Glutamatergic neuron (in vitro differentiated cells): ENCODE measurements at regions not wholly inside any gene's neighbourhood (a gene's known extent, or its start where the extent isn't known, plus 50 kb on each side); places are given as distances from the start of the nearest gene placed in this dataset.

ENCODE experiments used
- DNase-seq: peaks from one replicate; pipeline ENCODE4 v3.0.0; 2022
- H3K27ac Mint-ChIP-seq: one replicate; pipeline ENCODE4 v1.8.0; 2020; ENCODE audit warnings: mild to moderate bottlenecking, mixed read lengths, inconsistent platforms; ENCODE audit not compliant: unreplicated experiment
- H3K27me3 Mint-ChIP-seq: one replicate; pipeline ENCODE4 v1.8.0; 2020; ENCODE audit warnings: mild to moderate bottlenecking, moderate library complexity, mixed read lengths, inconsistent platforms; ENCODE audit not compliant: unreplicated experiment
- H3K36me3 Mint-ChIP-seq: one replicate; pipeline ENCODE4 v1.8.0; 2020; ENCODE audit warnings: mild to moderate bottlenecking, mixed read lengths, inconsistent platforms; ENCODE audit not compliant: unreplicated experiment
- H3K4me1 Mint-ChIP-seq: one replicate; pipeline ENCODE4 v1.8.0; 2020; ENCODE audit warnings: mild to moderate bottlenecking, low read depth, mixed read lengths, inconsistent platforms; ENCODE audit not compliant: unreplicated experiment
- H3K4me3 Mint-ChIP-seq: one replicate; pipeline ENCODE4 v1.8.0; 2020; ENCODE audit warnings: mild to moderate bottlenecking, mixed read lengths, inconsistent platforms; ENCODE audit not compliant: unreplicated experiment
- H3K9me3 Mint-ChIP-seq: one replicate; pipeline ENCODE4 v1.8.0; 2020; ENCODE audit warnings: mild to moderate bottlenecking, moderate library complexity, mixed read lengths, inconsistent platforms; ENCODE audit not compliant: unreplicated experiment
- CTCF ChIP-seq: fragments of 200-600 bp; sonication (generic); IDR thresholded peaks from one replicate; pipeline ENCODE4 v1.5.0; 2021; ENCODE audit not compliant: partially characterized antibody, unreplicated experiment

GRCh38 chr16:73317321-73317857 is 269.5 kb upstream of the ZFHX3 start:
- Mint-ChIP-seq H3K4me1 (peaks cover 8% of the 10 kb centered on the region), H3K36me3 (peaks cover 5% of the 10 kb centered on the region), H3K27ac (no peak overlapping the region), H3K9me3 (no peaks in the 10 kb centered on the region), H3K27me3 (no peaks in the 10 kb centered on the region), H3K4me3 (no peak overlapping the region)
- TF ChIP-seq CTCF, result no peak
- no peak for DNase-seq

GRCh38 chr16:73315645-73316044 is 267.7 kb upstream of the ZFHX3 start:
- Mint-ChIP-seq H3K4me1 (peaks cover 2% of the 10 kb centered on the region), H3K27ac (no peak overlapping the region), H3K36me3 (peaks cover 5% of the 10 kb centered on the region), H3K27me3 (no peaks in the 10 kb centered on the region), H3K9me3 (no peaks in the 10 kb centered on the region), H3K4me3 (no peak overlapping the region)
- DNase-seq, result no peak
- no peak for TF ChIP-seq CTCF

GRCh38 chr16:73313950-73314349 is 266.0 kb upstream of the ZFHX3 start:
- peaks cover 2% of the 10 kb centered on the region for H3K9me3 Mint-ChIP-seq
- H3K27ac Mint-ChIP-seq, result no peak overlapping the region
- H3K27me3 Mint-ChIP-seq, result no peaks in the 10 kb centered on the region
- no peak for DNase-seq
- H3K36me3 Mint-ChIP-seq, result peaks cover 5% of the 10 kb centered on the region
- H3K4me3 Mint-ChIP-seq, result no peak overlapping the region
- no peak for TF ChIP-seq CTCF
- no peaks in the 10 kb centered on the region for H3K4me1 Mint-ChIP-seq

- no peak overlapping the region for H3K4me3 Mint-ChIP-seq
- H3K4me1 Mint-ChIP-seq, result no peaks in the 10 kb centered on the region
- no peak for TF ChIP-seq CTCF
- H3K9me3 Mint-ChIP-seq, result peaks cover 2% of the 10 kb centered on the region
- H3K27me3 Mint-ChIP-seq, result no peaks in the 10 kb centered on the region
- no peak overlapping the region for H3K27ac Mint-ChIP-seq
- H3K36me3 Mint-ChIP-seq, result peaks cover 5% of the 10 kb centered on the region
- DNase-seq, result no peak
Measured at GRCh38 chr16:73311857-73312723, 264.2 kb upstream of the ZFHX3 start.

GRCh38 chr16:73308771-73309170 is 260.8 kb upstream of the ZFHX3 start:
- H3K36me3 Mint-ChIP-seq, result no peaks in the 10 kb centered on the region

More at GRCh38 chr16:73308771-73309170, 260.8 kb upstream of the ZFHX3 start:
- TF ChIP-seq CTCF, result no peak
- Mint-ChIP-seq H3K27ac (no peak overlapping the region), H3K27me3 (no peaks in the 10 kb centered on the region), H3K4me3 (no peak overlapping the region), H3K9me3 (peaks cover 2% of the 10 kb centered on the region), H3K4me1 (no peaks in the 10 kb centered on the region)
- no peak for DNase-seq
